H1 (cell line): ENCODE measurements at regions not wholly inside any gene's neighbourhood (a gene's known extent, or its start where the extent isn't known, plus 50 kb on each side); places are given as distances from the start of the nearest gene placed in this dataset.

Source experiments
- CTCF ChIA-PET: fragments of 300-600 bp; sonication (Branson Sonifier 250); formaldehyde crosslinking; loops from one replicate; lab custom pipeline; 2021; ENCODE audit not compliant: partially characterized antibody; lab: Charles Lee
- POLR2A ChIA-PET: fragments of 300-600 bp; sonication (Branson Sonifier 250); formaldehyde crosslinking; loops from one replicate; lab custom pipeline; 2021; ENCODE audit warnings: inconsistent platforms; ENCODE audit not compliant: partially characterized antibody; lab: Charles Lee
- DNase-seq, 2 experiments: peaks; one replicate each; pipeline versions ENCODE4 v3.0.0 to v3.0.0-alpha.2; 2010 to 2022; ENCODE audit warnings: low spot score in 2 of 2, low read depth in 1 of 2, mixed read lengths in 1 of 2
- FAIRE-seq: peaks from 2 replicates; lab custom pipeline; 2011; peaks lifted over from hg19 to GRCh38; lab: Jason Lieb, UNC
- H2AFZ ChIP-seq: 2 replicates; pipeline ENCODE4 v1.8.1; 2012; ENCODE audit warnings: low read length, inconsistent platforms
- H2AK5ac ChIP-seq: 2 replicates; pipeline ENCODE4 v1.6.1; 2013; ENCODE audit warnings: low read depth, low read length
- H2BK120ac ChIP-seq: replicated peaks from 2 replicates; pipeline ENCODE3; 2013; ENCODE audit warnings: low read depth, low read length, inconsistent platforms
- H2BK12ac ChIP-seq: 2 replicates; pipeline ENCODE4 v1.6.1; 2013; ENCODE audit warnings: low read depth, low read length
- H2BK15ac ChIP-seq: 2 replicates; pipeline ENCODE4 v1.6.1; 2013; ENCODE audit warnings: low read length
- H2BK20ac ChIP-seq: 2 replicates; pipeline ENCODE4 v1.6.1; 2013; ENCODE audit warnings: low read length
- H2BK5ac ChIP-seq: 2 replicates; pipeline ENCODE4 v1.6.1; 2013; ENCODE audit warnings: low read depth, low read length
- H3K14ac ChIP-seq: 2 replicates; pipeline ENCODE4 v1.6.1; 2013; ENCODE audit warnings: inconsistent platforms; ENCODE audit not compliant: insufficient read length
- H3K18ac ChIP-seq: 2 replicates; pipeline ENCODE4 v1.6.1; 2013; ENCODE audit warnings: low read length; ENCODE audit errors: extremely low read depth
- H3K23ac ChIP-seq: 2 replicates; pipeline ENCODE4 v1.6.1; 2013; ENCODE audit warnings: inconsistent platforms; ENCODE audit not compliant: insufficient read length
- H3K23me2 ChIP-seq: 2 replicates; pipeline ENCODE4 v1.6.1; 2013; ENCODE audit warnings: low read depth, low read length
- H3K27ac ChIP-seq: 2 replicates; pipeline ENCODE4 v1.6.1; 2011; ENCODE audit warnings: low read depth, low read length, inconsistent platforms
- H3K27me3 ChIP-seq, 4 experiments: replicated peaks in 1 of 4; 1 replicate in 1 of 4; 2 replicates in 3 of 4; pipeline versions ENCODE4 v1.6.1 to v1.8.1; 2011 to 2013; ENCODE audit warnings: low read length in 3 of 4, mild to moderate bottlenecking in 3 of 4, inconsistent platforms in 2 of 4, mixed read lengths in 2 of 4, moderate library complexity in 1 of 4; ENCODE audit not compliant: control insufficient read depth in 3 of 4, insufficient read depth in 3 of 4; ENCODE audit errors: extremely low read depth in 1 of 4
- H3K36me3 ChIP-seq, 4 experiments: 2 replicates each; pipeline versions ENCODE4 v1.6.1 to v1.8.1; 2011 to 2013; ENCODE audit warnings: mild to moderate bottlenecking in 4 of 4, low read length in 3 of 4, moderate library complexity in 2 of 4, control low read depth in 1 of 4, inconsistent platforms in 1 of 4; ENCODE audit not compliant: insufficient read depth in 4 of 4, control insufficient read depth in 2 of 4
- H3K4ac ChIP-seq: replicated peaks from 2 replicates; pipeline ENCODE3; 2013; ENCODE audit warnings: low read length, low read depth, mixed read lengths, inconsistent platforms; ENCODE audit not compliant: insufficient read length
- H3K4me1 ChIP-seq, 4 experiments: replicated peaks in 1 of 4; 1 replicate in 1 of 4; 2 replicates in 3 of 4; pipeline versions ENCODE4 v1.6.1 to v1.8.1; 2011 to 2013; ENCODE audit warnings: low read length in 3 of 4, inconsistent platforms in 2 of 4, mixed read lengths in 1 of 4; ENCODE audit not compliant: insufficient read depth in 4 of 4, control insufficient read depth in 3 of 4
- H3K4me2 ChIP-seq, 2 experiments: 2 replicates each; pipeline versions ENCODE4 v1.6.1 to v1.8.1; 2011 to 2013; ENCODE audit warnings: low read depth in 2 of 2, low read length in 2 of 2, control low read depth in 1 of 2, inconsistent platforms in 1 of 2, mild to moderate bottlenecking in 1 of 2; ENCODE audit not compliant: insufficient read depth in 1 of 2
- H3K4me3 ChIP-seq, 4 experiments: fragments of 200-600, 300-600 bp in 1 of 4; sonication (generic), shearing (Covaris generic), sonication (Bioruptor Twin) in 1 of 4; 2 replicates each; pipeline versions ENCODE4 v1.5.1 to v1.8.1; 2011 to 2016; ENCODE audit warnings: low read length in 4 of 4, low read depth in 3 of 4, control low read depth in 2 of 4, inconsistent platforms in 2 of 4, mild to moderate bottlenecking in 2 of 4, mixed read lengths in 1 of 4, moderate library complexity in 1 of 4; ENCODE audit not compliant: insufficient read depth in 2 of 4; ENCODE audit errors: extremely low read depth in 1 of 4
- H3K56ac ChIP-seq: replicated peaks from 2 replicates; pipeline ENCODE3; 2013; ENCODE audit warnings: low read depth, mild to moderate bottlenecking, mixed read lengths, low read length, inconsistent platforms; ENCODE audit not compliant: insufficient read length
- H3K79me1 ChIP-seq: 2 replicates; pipeline ENCODE4 v1.6.1; 2013; ENCODE audit warnings: low read depth, low read length, control low read depth
- H3K79me2 ChIP-seq, 2 experiments: 2 replicates each; pipeline versions ENCODE4 v1.6.1 to v1.8.1; 2012 to 2013; ENCODE audit warnings: low read length in 2 of 2, mild to moderate bottlenecking in 2 of 2, inconsistent platforms in 1 of 2; ENCODE audit not compliant: insufficient read depth in 2 of 2, control insufficient read depth in 1 of 2
- H3K9ac ChIP-seq, 4 experiments: replicated peaks in 1 of 4; 1 replicate in 1 of 4; 2 replicates in 3 of 4; pipeline versions ENCODE4 v1.6.1 to v1.8.1; 2011 to 2013; ENCODE audit warnings: low read depth in 3 of 4, low read length in 3 of 4, control low read depth in 2 of 4, mild to moderate bottlenecking in 2 of 4, moderate library complexity in 2 of 4, inconsistent platforms in 1 of 4; ENCODE audit errors: extremely low read depth in 1 of 4
- H3K9me3 ChIP-seq, 2 experiments: 2 replicates each; pipeline versions ENCODE4 v1.6.1 to v1.8.1; 2012 to 2013; ENCODE audit warnings: mild to moderate bottlenecking in 2 of 2, moderate library complexity in 2 of 2, control low read depth in 1 of 2, inconsistent platforms in 1 of 2, low read depth in 1 of 2, low read length in 1 of 2, mixed read lengths in 1 of 2; ENCODE audit not compliant: insufficient read depth in 2 of 2
- H4K20me1 ChIP-seq, 2 experiments: replicated peaks in 1 of 2; 2 replicates each; pipeline versions ENCODE3 to v1.8.1; 2011 to 2013; ENCODE audit warnings: inconsistent platforms in 2 of 2, low read length in 2 of 2, mild to moderate bottlenecking in 1 of 2; ENCODE audit not compliant: insufficient read depth in 2 of 2, control insufficient read depth in 1 of 2
- H4K5ac ChIP-seq: 2 replicates; pipeline ENCODE4 v1.6.1; 2013; ENCODE audit warnings: low read length, low read depth, mixed read lengths, inconsistent platforms; ENCODE audit not compliant: insufficient read length
- H4K8ac ChIP-seq: 2 replicates; pipeline ENCODE4 v1.8.0; 2013; ENCODE audit warnings: mild to moderate bottlenecking, moderate library complexity, low read length, inconsistent platforms; ENCODE audit not compliant: insufficient read depth; ENCODE audit errors: extremely low read depth
- H4K91ac ChIP-seq: replicated peaks from 2 replicates; pipeline ENCODE3; 2013; ENCODE audit warnings: low read length, mixed read lengths, inconsistent platforms; ENCODE audit not compliant: insufficient read length
- ASH2L ChIP-seq: fragments of 200-600, 300-600 bp; sonication (generic); IDR thresholded peaks from one replicate; pipeline ENCODE4 v1.7.1; 2017; ENCODE audit warnings: low read length
- CBX5 ChIP-seq: fragments of 300-800, 300-1000 bp; sonication (generic); IDR thresholded peaks from 2 replicates; pipeline ENCODE4 v1.7.1; 2016; ENCODE audit warnings: antibody characterized with exemption, low read length, low read depth
- EGR1 ChIP-seq: IDR thresholded peaks from 2 replicates; pipeline ENCODE4 v1.6.1; 2011; ENCODE audit warnings: low read depth, low read length, borderline replicate concordance
- EZH2 ChIP-seq: fragments of 200-600 bp; sonication (generic); IDR thresholded peaks from 2 replicates; pipeline ENCODE4 v1.7.1; 2012; ENCODE audit warnings: low read depth, mild to moderate bottlenecking, moderate library complexity, low read length, inconsistent platforms; ENCODE audit not compliant: severe bottlenecking
- FOSL1 ChIP-seq: IDR thresholded peaks from 2 replicates; pipeline ENCODE4 v1.6.1; 2011; ENCODE audit warnings: mild to moderate bottlenecking, low read depth, low read length, moderate library complexity; ENCODE audit not compliant: insufficient read depth
- HDAC2 ChIP-seq, 2 experiments: fragments of 300-600 bp in 1 of 2; sonication (generic) in 1 of 2; IDR thresholded peaks; 2 replicates each; pipeline ENCODE4 v1.6.1; 2011 to 2012; ENCODE audit warnings: low read depth in 2 of 2, low read length in 2 of 2, mild to moderate bottlenecking in 2 of 2, moderate library complexity in 2 of 2, borderline replicate concordance in 1 of 2, inconsistent platforms in 1 of 2
- HDAC6 ChIP-seq: IDR thresholded peaks from one replicate; pipeline ENCODE4 v1.7.1; 2012; ENCODE audit warnings: low read depth, mild to moderate bottlenecking, inconsistent platforms, low read length, moderate library complexity
- JUND ChIP-seq: IDR thresholded peaks from 2 replicates; pipeline ENCODE4 v1.6.1; 2011; ENCODE audit warnings: mild to moderate bottlenecking, improper control_type of control experiment, low read length
- MAX ChIP-seq: IDR thresholded peaks from 2 replicates; pipeline ENCODE4 v1.6.1; 2012; ENCODE audit warnings: inconsistent platforms
- NANOG ChIP-seq: IDR thresholded peaks from 2 replicates; pipeline ENCODE4 v1.6.1; 2011; ENCODE audit warnings: low read length, low read depth, mild to moderate bottlenecking, inconsistent platforms; ENCODE audit not compliant: insufficient read depth, poor library complexity, severe bottlenecking
- PHF8 ChIP-seq: fragments of 200-600 bp; sonication (generic); conservative IDR thresholded peaks from 2 replicates; pipeline ENCODE4 v1.7.1; 2012; ENCODE audit warnings: low read depth, mild to moderate bottlenecking, inconsistent platforms, low read length, moderate library complexity
- RFX5 ChIP-seq: IDR thresholded peaks from 2 replicates; pipeline ENCODE4 v1.6.1; 2011; ENCODE audit warnings: low read depth, low read length, improper control_type of control experiment, borderline replicate concordance
- SP1 ChIP-seq: IDR thresholded peaks from 2 replicates; pipeline ENCODE4 v1.6.1; 2011; ENCODE audit warnings: low read depth, low read length
- TAF1 ChIP-seq: IDR thresholded peaks from 2 replicates; pipeline ENCODE4 v1.6.1; 2011; ENCODE audit warnings: mild to moderate bottlenecking, low read depth, low read length
- YY1 ChIP-seq: IDR thresholded peaks from 2 replicates; pipeline ENCODE4 v1.6.1; 2011; ENCODE audit warnings: low read depth, mild to moderate bottlenecking, low read length
- WGBS, 2 experiments: shearing (Covaris generic) in 1 of 2; methylation state at CpG; one replicate each; pipeline versions ENCODE4 v1.1.6 to v1.1.7; 2013 to 2015; ENCODE audit warnings: low lambda C conversion rate in 2 of 2, mixed read lengths in 2 of 2, inconsistent platforms in 1 of 2, low coverage in 1 of 2, missing lambda C conversion rate in 1 of 2; ENCODE audit not compliant: insufficient replicate concordance in 2 of 2, insufficient coverage in 1 of 2, insufficient read length in 1 of 2; ENCODE audit errors: extremely low coverage in 1 of 2, missing lambda C conversion rate in 1 of 2; 5-methylcytosine and 5-hydroxymethylcytosine counted together

- H3K4me3 ChIP-seq = no peak overlapping the region
- DNase-seq = no peak
- H3K18ac ChIP-seq = no peak overlapping the region
- no peak overlapping the region for H3K23ac ChIP-seq
- no peak overlapping the region for H4K5ac ChIP-seq
- no peaks in the 10 kb centered on the region for H3K9me3 ChIP-seq
- H2BK15ac ChIP-seq = no peak overlapping the region
- no peak overlapping the region for H2BK20ac ChIP-seq
- no peak overlapping the region for H3K9ac ChIP-seq
- no peak for FAIRE-seq
- no peak overlapping the region for H3K14ac ChIP-seq
- no peaks in the 10 kb centered on the region for H3K79me2 ChIP-seq
- no peak overlapping the region for H2BK12ac ChIP-seq
- no peak overlapping the region for H2BK120ac ChIP-seq
- no peak overlapping the region for H2AK5ac ChIP-seq
- no peak overlapping the region for H3K4me2 ChIP-seq
- H3K36me3 ChIP-seq = no peaks in the 10 kb centered on the region
- CTCF ChIA-PET = interaction anchor here (0.6 to 2.2 kb wide), 3 partner anchors 29 to 133 kb away, joined by 3 to 10 read pairs (median 3); no protein-coding TSS in a partner anchor
- H3K56ac ChIP-seq = no peak overlapping the region
- H2BK5ac ChIP-seq = no peak overlapping the region
- H3K23me2 ChIP-seq = no peaks in the 10 kb centered on the region
- no peak overlapping the region for H3K4ac ChIP-seq
- no peak overlapping the region for H4K8ac ChIP-seq
- no peaks in the 10 kb centered on the region for H3K4me1 ChIP-seq
- no peak overlapping the region for H4K91ac ChIP-seq
- no peaks in the 10 kb centered on the region for H4K20me1 ChIP-seq
- H3K27ac ChIP-seq = no peak overlapping the region
- POLR2A ChIA-PET = no interaction called here
- no peaks in the 10 kb centered on the region for H3K79me1 ChIP-seq
- no peak overlapping the region for H2AFZ ChIP-seq
- WGBS, 2 experiments = 44% methylated on average over 1 of the region's 1 CpG; no CpG with 5 or more reads in 1 of the 2 experiments
- peaks cover 0 to 7% (median 0%) of the 10 kb centered on the region in 4 experiments; a peak in 3 of 7 replicates for H3K27me3 ChIP-seq
- TF ChIP-seq MAX (no peak), EZH2 (no peak), FOSL1 (no peak), EGR1 (no peak), YY1 (no peak), HDAC6 (no peak), NANOG (no peak), SP1 (no peak), PHF8 (no peak), CBX5 (no peak), HDAC2 (IDR thresholded peaks at IDR 0.05; ENCODE audit: borderline replicate concordance in 1 of 2, low read depth in 2 of 2, low read length in 2 of 2) (no peak), JUND (no peak), RFX5 (no peak), ASH2L (no peak), TAF1 (no peak)
Measured at GRCh38 chr21:36636016-36636415, 62.9 kb upstream of the SIM2 start.
